Osteocyte (in vitro differentiated cells): ENCODE measurements at regions not wholly inside any gene's neighbourhood (a gene's known extent, or its start where the extent isn't known, plus 50 kb on each side); places are given as distances from the start of the nearest gene placed in this dataset.

Experiments
- DNase-seq: peaks from one replicate; pipeline ENCODE4 v3.0.0; 2021; ENCODE audit warnings: mixed read lengths; ENCODE audit not compliant: unreplicated experiment; ENCODE audit errors: extremely low spot score
- H3K27ac Mint-ChIP-seq: one replicate; pipeline ENCODE4 v1.8.0; 2021; ENCODE audit warnings: mild to moderate bottlenecking, mixed read lengths; ENCODE audit not compliant: unreplicated experiment
- H3K27me3 Mint-ChIP-seq: one replicate; pipeline ENCODE4 v1.8.0; 2021; ENCODE audit warnings: mixed read lengths; ENCODE audit not compliant: unreplicated experiment
- H3K36me3 Mint-ChIP-seq: one replicate; pipeline ENCODE4 v1.8.0; 2021; ENCODE audit warnings: mixed read lengths; ENCODE audit not compliant: unreplicated experiment
- H3K4me1 Mint-ChIP-seq: one replicate; pipeline ENCODE4 v1.8.0; 2021; ENCODE audit warnings: mixed read lengths; ENCODE audit not compliant: unreplicated experiment
- H3K4me3 Mint-ChIP-seq: one replicate; pipeline ENCODE4 v1.8.0; 2021; ENCODE audit warnings: mild to moderate bottlenecking, moderate library complexity, mixed read lengths; ENCODE audit not compliant: unreplicated experiment
- H3K9me3 Mint-ChIP-seq: one replicate; pipeline ENCODE4 v1.8.0; 2021; ENCODE audit warnings: mixed read lengths; ENCODE audit not compliant: unreplicated experiment
- TF ChIP-seq, protein P1 (sequence below): fragments of 200-600 bp; sonication (generic); IDR thresholded peaks from 2 replicates; pipeline ENCODE4 v1.5.0; 2021; ENCODE audit warnings: antibody characterized with exemption, mild to moderate bottlenecking, moderate library complexity

DNA sequence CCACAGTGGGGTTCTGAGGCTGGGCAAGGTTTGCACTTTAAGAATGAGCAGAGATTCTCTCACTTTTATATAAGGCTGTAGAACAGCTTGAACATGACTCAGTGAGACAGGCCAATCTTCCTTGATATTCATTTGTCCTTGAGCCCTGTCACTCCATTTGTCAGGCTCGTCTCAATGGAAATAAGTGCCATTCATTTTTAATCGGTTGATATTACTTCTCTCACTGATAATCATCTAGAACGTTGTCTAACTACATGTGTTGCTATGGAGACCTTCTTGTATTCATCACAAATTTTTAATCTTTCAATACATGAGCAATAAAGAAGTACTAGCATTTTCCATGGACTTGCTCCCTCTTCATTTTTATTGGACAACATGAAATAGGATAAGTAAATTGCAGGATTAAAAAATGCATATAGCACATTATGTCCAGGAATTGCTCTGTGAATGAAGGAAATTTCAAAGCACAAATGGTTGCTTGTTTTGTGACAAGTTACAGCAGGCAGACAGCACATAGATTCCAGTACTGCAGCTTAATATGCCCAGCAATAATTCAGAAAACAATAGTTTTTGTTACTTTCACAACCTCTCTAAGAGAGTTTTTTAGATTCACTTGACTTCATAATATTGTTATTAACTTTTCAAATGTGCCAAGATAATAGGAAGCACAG lies 1178.4 kb upstream of the ATXN8OS start:
- no peaks in the 10 kb centered on the region for H3K4me1 Mint-ChIP-seq
- H3K27ac Mint-ChIP-seq = no peak overlapping the region
- TF ChIP-seq, protein P1, sequence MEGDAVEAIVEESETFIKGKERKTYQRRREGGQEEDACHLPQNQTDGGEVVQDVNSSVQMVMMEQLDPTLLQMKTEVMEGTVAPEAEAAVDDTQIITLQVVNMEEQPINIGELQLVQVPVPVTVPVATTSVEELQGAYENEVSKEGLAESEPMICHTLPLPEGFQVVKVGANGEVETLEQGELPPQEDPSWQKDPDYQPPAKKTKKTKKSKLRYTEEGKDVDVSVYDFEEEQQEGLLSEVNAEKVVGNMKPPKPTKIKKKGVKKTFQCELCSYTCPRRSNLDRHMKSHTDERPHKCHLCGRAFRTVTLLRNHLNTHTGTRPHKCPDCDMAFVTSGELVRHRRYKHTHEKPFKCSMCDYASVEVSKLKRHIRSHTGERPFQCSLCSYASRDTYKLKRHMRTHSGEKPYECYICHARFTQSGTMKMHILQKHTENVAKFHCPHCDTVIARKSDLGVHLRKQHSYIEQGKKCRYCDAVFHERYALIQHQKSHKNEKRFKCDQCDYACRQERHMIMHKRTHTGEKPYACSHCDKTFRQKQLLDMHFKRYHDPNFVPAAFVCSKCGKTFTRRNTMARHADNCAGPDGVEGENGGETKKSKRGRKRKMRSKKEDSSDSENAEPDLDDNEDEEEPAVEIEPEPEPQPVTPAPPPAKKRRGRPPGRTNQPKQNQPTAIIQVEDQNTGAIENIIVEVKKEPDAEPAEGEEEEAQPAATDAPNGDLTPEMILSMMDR = no peak

DNA sequence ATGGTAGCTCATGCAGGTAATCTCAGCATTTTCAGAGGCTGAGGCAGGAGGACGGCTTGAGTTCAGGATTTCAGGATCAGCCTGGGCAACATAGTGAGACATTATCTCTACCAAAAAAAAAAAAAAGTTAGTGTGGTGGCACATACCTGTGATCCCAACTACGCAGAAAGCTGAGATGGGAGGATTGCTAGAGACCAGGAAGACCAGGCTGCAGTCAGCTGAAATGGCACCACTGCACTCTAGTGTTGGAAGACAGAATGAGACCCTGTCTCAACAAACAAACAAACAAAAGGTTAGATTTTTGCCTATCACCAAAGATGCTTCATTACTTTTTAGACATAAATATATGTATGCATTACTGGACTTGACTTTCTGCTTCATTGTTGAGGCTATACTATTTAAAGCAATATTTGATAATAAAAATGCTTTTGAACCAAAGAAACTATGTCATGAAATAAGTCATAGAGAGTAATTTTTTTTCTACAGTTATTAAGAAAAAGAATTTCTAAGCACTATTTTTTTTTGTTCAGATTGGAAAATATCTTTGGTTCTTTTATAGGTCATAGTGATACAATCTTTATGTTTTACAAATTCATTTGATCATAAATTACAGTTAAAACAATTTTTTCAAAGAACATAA lies 1180.1 kb upstream of the ATXN8OS start:
- Mint-ChIP-seq H3K36me3 (no peaks in the 10 kb centered on the region), H3K27ac (no peak overlapping the region), H3K27me3 (peaks cover 5% of the 10 kb centered on the region), H3K4me3 (no peak overlapping the region), H3K9me3 (no peaks in the 10 kb centered on the region), H3K4me1 (no peaks in the 10 kb centered on the region)
- no peak for DNase-seq
- TF ChIP-seq, protein P1 = peak; percentile 84

More for the DNA sequence above, 1178.4 kb upstream of the ATXN8OS start:
- Mint-ChIP-seq H3K4me3 (no peak overlapping the region), H3K36me3 (no peaks in the 10 kb centered on the region), H3K27me3 (peaks cover 2% of the 10 kb centered on the region), H3K9me3 (no peaks in the 10 kb centered on the region)
- no peak for DNase-seq

DNA sequence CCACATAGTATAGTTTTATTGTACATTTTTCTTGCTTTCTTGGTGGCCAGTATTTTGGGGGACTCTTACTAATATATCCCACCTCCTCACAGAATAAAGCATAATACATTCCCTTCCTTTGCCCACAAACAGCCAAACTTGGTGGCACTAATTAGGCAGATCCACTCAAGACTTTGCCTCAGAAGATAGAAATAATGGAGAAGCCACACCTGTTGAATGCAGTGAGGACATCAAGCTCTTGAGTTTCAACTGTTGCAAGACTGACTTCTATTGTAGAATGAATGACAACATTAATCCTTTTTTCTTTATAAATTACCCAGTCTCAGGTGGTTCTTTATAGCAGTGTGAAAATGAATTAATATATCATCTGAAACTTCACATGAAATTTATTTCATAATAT lies 1183.6 kb upstream of the ATXN8OS start:
- H3K27me3 Mint-ChIP-seq = peaks cover 5% of the 10 kb centered on the region
- H3K4me1 Mint-ChIP-seq = no peaks in the 10 kb centered on the region
- DNase-seq = no peak
- TF ChIP-seq, protein P1 = no peak
- H3K4me3 Mint-ChIP-seq = no peak overlapping the region
- no peak overlapping the region for H3K27ac Mint-ChIP-seq
- no peaks in the 10 kb centered on the region for H3K36me3 Mint-ChIP-seq
- no peaks in the 10 kb centered on the region for H3K9me3 Mint-ChIP-seq

DNA sequence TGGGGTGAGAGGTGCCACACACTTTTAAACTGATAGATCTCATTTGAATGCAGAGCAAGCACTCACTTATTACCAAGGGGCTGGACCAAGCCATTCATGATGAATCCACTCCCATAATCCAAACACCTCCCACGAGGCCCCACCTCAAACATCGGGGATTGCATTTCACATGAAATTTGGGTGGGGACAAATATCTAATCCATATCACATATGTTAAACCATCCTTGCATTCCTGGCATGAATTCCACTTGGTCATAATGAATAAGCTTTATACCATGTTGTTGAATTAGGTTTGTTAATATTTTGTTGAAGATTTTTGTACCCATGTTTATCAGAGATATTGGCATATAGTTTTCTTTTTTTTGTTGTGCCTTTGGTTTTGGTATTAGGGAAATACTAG lies 1198.7 kb upstream of the ATXN8OS start:
- Mint-ChIP-seq H3K27me3 (no peaks in the 10 kb centered on the region), H3K4me1 (no peaks in the 10 kb centered on the region), H3K4me3 (no peak overlapping the region), H3K36me3 (no peaks in the 10 kb centered on the region), H3K27ac (no peak overlapping the region), H3K9me3 (peaks cover 44% of the 10 kb centered on the region)
- no peak for DNase-seq
- TF ChIP-seq, protein P1 = no peak

DNA sequence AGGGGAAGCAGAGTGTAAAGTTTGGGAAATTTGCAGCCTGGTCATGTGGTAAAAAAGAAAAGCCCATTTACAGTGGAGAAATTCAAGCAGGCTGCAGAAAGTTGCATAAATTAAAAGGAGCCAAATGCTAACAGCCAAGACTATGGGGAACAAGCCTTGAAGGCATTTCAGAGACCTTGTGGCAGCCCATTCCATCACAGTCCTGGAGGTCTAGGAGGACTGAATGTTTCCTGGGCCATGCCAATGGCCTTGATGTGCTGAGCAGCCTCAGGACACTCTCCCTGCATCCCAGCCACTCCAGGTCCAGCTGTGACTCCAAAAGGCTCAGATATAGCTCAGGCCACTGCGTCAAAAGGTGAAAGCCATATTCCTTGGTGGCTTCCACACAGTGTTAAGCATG lies 1202.4 kb upstream of the ATXN8OS start:
- peaks cover 42% of the 10 kb centered on the region for H3K9me3 Mint-ChIP-seq
- no peak overlapping the region for H3K4me3 Mint-ChIP-seq
- H3K27me3 Mint-ChIP-seq = no peaks in the 10 kb centered on the region
- no peak for DNase-seq
- TF ChIP-seq, protein P1 = no peak
- no peaks in the 10 kb centered on the region for H3K4me1 Mint-ChIP-seq
- H3K27ac Mint-ChIP-seq = no peak overlapping the region
- no peaks in the 10 kb centered on the region for H3K36me3 Mint-ChIP-seq
